Lower lobe of right lung (tissue), 2 donors: ENCODE measurements at regions not wholly inside any gene's neighbourhood (a gene's known extent, or its start where the extent isn't known, plus 50 kb on each side); places are given as distances from the start of the nearest gene placed in this dataset.

Source experiments
- ATAC-seq, 2 donors: fragments of 200-7000 bp; cut with Tn5 transposase; one replicate each; pipeline ENCODE4 v1.9.1; 2020 to 2022; ENCODE audit warnings: mild to moderate bottlenecking in 2 of 2, moderate library complexity in 2 of 2
- DNase-seq: peaks from one replicate; pipeline ENCODE4 v3.0.0-alpha.2; 2020
- H3K27ac ChIP-seq: fragments of 200-600 bp; one replicate; pipeline ENCODE4 v1.8.0; 2022
- H3K27me3 ChIP-seq: fragments of 200-600 bp; one replicate; pipeline ENCODE4 v1.8.0; 2022; ENCODE audit warnings: low read depth
- H3K36me3 ChIP-seq: fragments of 200-600 bp; one replicate; pipeline ENCODE4 v1.8.0; 2022; ENCODE audit warnings: mild to moderate bottlenecking
- H3K4me1 ChIP-seq: fragments of 200-600 bp; one replicate; pipeline ENCODE4 v1.8.0; 2022
- H3K4me3 ChIP-seq: fragments of 200-600 bp; one replicate; pipeline ENCODE4 v1.8.0; 2022; ENCODE audit warnings: mild to moderate bottlenecking
- H3K9me3 ChIP-seq: fragments of 200-600 bp; one replicate; pipeline ENCODE4 v1.8.0; 2022
- CTCF ChIP-seq: fragments of 200-600 bp; IDR thresholded peaks from one replicate; pipeline ENCODE4 v1.8.0; 2022; ENCODE audit warnings: antibody characterized with exemption, mild to moderate bottlenecking
- intact Hi-C: fragments of 100-400 bp; cut with DNase I; formaldehyde crosslinking; loops from one replicate; pipeline ENCODE4 v1.11.0; 2022
- donor health status: DM: no; HTN: yes; CAD: no; lungs with severe emphysema.

GRCh38 chr22:47738472-47739013 is 976.1 kb downstream of the TBC1D22A start:
- intact Hi-C loops, result no loop called here
- TF ChIP-seq CTCF, result no peak
- no peaks in the 10 kb centered on the region for H3K36me3 ChIP-seq

GRCh38 chr22:47736186-47737034 is 974.0 kb downstream of the TBC1D22A start:
- no peak for TF ChIP-seq CTCF
- Histone ChIP-seq H3K36me3 (no peaks in the 10 kb centered on the region), H3K27ac (no peak overlapping the region), H3K9me3 (no peaks in the 10 kb centered on the region), H3K4me1 (no peaks in the 10 kb centered on the region), H3K4me3 (no peak overlapping the region), H3K27me3 (peaks cover 16% of the 10 kb centered on the region)
- intact Hi-C loops, result no loop called here
- no peak for DNase-seq
- no peak for ATAC-seq

More at GRCh38 chr22:47738472-47739013, 976.1 kb downstream of the TBC1D22A start:
- DNase-seq (no peak), ATAC-seq (no peak)
- Histone ChIP-seq H3K4me1 (no peaks in the 10 kb centered on the region), H3K9me3 (no peaks in the 10 kb centered on the region), H3K27me3 (peaks cover 10% of the 10 kb centered on the region), H3K4me3 (no peak overlapping the region), H3K27ac (no peak overlapping the region)

- ATAC-seq (no peak), DNase-seq (no peak)
- no peaks in the 10 kb centered on the region for H3K4me1 ChIP-seq
- no peak overlapping the region for H3K27ac ChIP-seq
- H3K4me3 ChIP-seq, result no peak overlapping the region
- H3K27me3 ChIP-seq, result peaks cover 11% of the 10 kb centered on the region
- intact Hi-C loops, result no loop called here
- TF ChIP-seq CTCF, result no peak
- H3K9me3 ChIP-seq, result no peaks in the 10 kb centered on the region
- no peaks in the 10 kb centered on the region for H3K36me3 ChIP-seq
These were observed 972.1 kb downstream of the TBC1D22A start for GRCh38 chr22:47734511-47734910.

DNA sequence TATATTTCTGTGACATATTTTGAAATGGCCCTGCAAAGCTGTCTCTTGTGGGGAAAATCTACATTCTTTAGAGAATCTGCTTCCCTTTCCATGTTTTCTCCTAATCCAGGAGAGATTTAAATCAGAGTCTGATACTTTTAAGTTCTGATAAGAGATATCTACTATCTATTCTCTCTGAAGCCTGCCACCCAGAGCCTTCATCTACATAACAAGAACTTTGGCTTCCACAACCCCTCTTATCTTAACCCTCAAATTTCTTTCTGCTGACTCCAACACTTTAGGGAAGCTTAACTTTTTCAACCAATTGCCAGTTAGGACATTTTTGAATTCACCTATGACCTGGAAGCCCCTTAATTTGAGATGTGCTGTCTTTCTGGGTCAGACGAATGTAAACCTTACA is 965.2 kb downstream of the TBC1D22A start:
- intact Hi-C loops, result no loop called here
- H3K27me3 ChIP-seq, result peaks cover 1% of the 10 kb centered on the region
- no peaks in the 10 kb centered on the region for H3K4me1 ChIP-seq
- no peak for TF ChIP-seq CTCF
- DNase-seq, result no peak
- H3K36me3 ChIP-seq, result no peaks in the 10 kb centered on the region
- H3K27ac ChIP-seq, result no peak overlapping the region
- no peaks in the 10 kb centered on the region for H3K9me3 ChIP-seq
- no peak for ATAC-seq
- no peak overlapping the region for H3K4me3 ChIP-seq

- H3K36me3 ChIP-seq, result no peaks in the 10 kb centered on the region
- no peaks in the 10 kb centered on the region for H3K27me3 ChIP-seq
- ATAC-seq, result no peak
- no peaks in the 10 kb centered on the region for H3K4me1 ChIP-seq
- no peaks in the 10 kb centered on the region for H3K9me3 ChIP-seq
- no peak overlapping the region for H3K27ac ChIP-seq
- no peak for TF ChIP-seq CTCF
- intact Hi-C loops, result no loop called here
- no peak for DNase-seq
- no peak overlapping the region for H3K4me3 ChIP-seq
These were observed 962.3 kb downstream of the TBC1D22A start for GRCh38 chr22:47724751-47725150.
